Peyer's patch (tissue), 4 donors: ENCODE measurements at regions not wholly inside any gene's neighbourhood (a gene's known extent, or its start where the extent isn't known, plus 50 kb on each side); places are given as distances from the start of the nearest gene placed in this dataset.

Experiments
- POLR2A ChIP-seq, 2 donors: fragments of 450-650 bp; IDR thresholded peaks; one replicate each; pipeline ENCODE4 v1.5.1; 2017; ENCODE audit warnings: antibody characterized with exemption in 2 of 2, mild to moderate bottlenecking in 2 of 2, moderate library complexity in 2 of 2
- TF ChIP-seq, protein P1 (sequence below), 6 experiments: fragments of 450-650 bp in 4 of 6; fragments of 200-600 bp in 2 of 6; sonication (generic) in 1 of 6; IDR thresholded peaks; one replicate each; pipeline ENCODE4 v1.5.1; 2017 to 2019; ENCODE audit warnings: antibody characterized with exemption in 6 of 6, mild to moderate bottlenecking in 3 of 6, moderate library complexity in 1 of 6

DNA sequence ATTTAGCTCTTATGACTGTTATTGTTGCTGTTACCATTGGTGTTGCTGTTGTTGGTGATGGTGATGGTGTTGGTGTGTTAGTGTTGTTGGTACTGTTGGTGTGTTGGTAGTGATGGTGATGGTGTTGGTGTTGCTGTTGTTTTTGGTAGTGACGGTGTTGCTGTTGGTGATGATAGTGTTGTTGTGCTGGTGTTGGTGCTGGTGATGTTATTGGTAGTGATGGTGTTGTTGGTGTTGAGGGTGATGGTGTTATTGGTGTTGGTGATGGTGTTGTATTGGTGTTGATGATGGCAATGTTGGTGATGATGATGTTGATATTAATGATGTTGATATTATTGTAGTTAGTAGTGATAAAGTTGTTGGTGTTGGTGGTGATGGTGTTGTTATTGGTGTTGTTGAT lies 285.7 kb upstream of the FOXF1 start:
- TF ChIP-seq, protein P1, sequence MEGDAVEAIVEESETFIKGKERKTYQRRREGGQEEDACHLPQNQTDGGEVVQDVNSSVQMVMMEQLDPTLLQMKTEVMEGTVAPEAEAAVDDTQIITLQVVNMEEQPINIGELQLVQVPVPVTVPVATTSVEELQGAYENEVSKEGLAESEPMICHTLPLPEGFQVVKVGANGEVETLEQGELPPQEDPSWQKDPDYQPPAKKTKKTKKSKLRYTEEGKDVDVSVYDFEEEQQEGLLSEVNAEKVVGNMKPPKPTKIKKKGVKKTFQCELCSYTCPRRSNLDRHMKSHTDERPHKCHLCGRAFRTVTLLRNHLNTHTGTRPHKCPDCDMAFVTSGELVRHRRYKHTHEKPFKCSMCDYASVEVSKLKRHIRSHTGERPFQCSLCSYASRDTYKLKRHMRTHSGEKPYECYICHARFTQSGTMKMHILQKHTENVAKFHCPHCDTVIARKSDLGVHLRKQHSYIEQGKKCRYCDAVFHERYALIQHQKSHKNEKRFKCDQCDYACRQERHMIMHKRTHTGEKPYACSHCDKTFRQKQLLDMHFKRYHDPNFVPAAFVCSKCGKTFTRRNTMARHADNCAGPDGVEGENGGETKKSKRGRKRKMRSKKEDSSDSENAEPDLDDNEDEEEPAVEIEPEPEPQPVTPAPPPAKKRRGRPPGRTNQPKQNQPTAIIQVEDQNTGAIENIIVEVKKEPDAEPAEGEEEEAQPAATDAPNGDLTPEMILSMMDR (IDR thresholded peaks at IDR 0.05): no peak
- no peak for TF ChIP-seq POLR2A (IDR thresholded peaks at IDR 0.05)
